ENCODE measurements at regions not wholly inside any gene's neighbourhood (a gene's known extent, or its start where the extent isn't known, plus 50 kb on each side); places are given as distances from the start of the nearest gene placed in this dataset.

- CTCF ChIA-PET (ENCODE audit: low intra/inter-chr PET ratio): no interaction called here
- no peaks in the 10 kb centered on the region for H3K36me3 ChIP-seq (ENCODE audit: control insufficient read depth, insufficient read depth, low read length)
These were observed 81.3 kb upstream of the DYNAP start for GRCh38 chr18:54509793-54510192.

GRCh38 chr18:54515149-54515548 is 75.9 kb upstream of the DYNAP start:
- in situ Hi-C loops (cut with MboI): no loop called here
- POLR2A ChIA-PET: interaction anchor here (1.3 kb wide), 1 partner anchor 34 kb away, joined by 4 read pairs; no protein-coding TSS in a partner anchor
- H3K27me3 ChIP-seq (ENCODE audit: control insufficient read depth in 2 of 2, insufficient read depth in 2 of 2, low read length in 2 of 2): no peaks in the 10 kb centered on the region
- H3K4me3 ChIP-seq: no peak overlapping the region
- ATAC-seq: no peak
- CTCF ChIA-PET (ENCODE audit: low intra/inter-chr PET ratio): no interaction called here
- H3K36me3 ChIP-seq (ENCODE audit: control insufficient read depth, insufficient read depth, low read length): no peaks in the 10 kb centered on the region
- no peaks in the 10 kb centered on the region for H3K9me3 ChIP-seq (replicated peaks; ENCODE audit: control insufficient read depth, insufficient read depth, low read depth, low read length)
- no peak overlapping the region for H3K4me2 ChIP-seq (ENCODE audit: insufficient read depth, low read length)
- no peaks in the 10 kb centered on the region for H3K9me1 ChIP-seq (ENCODE audit: control insufficient read depth, insufficient read depth, low read length)
- H3K79me2 ChIP-seq (ENCODE audit: control insufficient read depth, insufficient read depth, low read length): no peaks in the 10 kb centered on the region
- H3K4me1 ChIP-seq (replicated peaks in 1 of 2; ENCODE audit: control insufficient read depth in 2 of 2, insufficient read depth in 2 of 2, low read length in 2 of 2): no peaks in the 10 kb centered on the region
- no peak for DNase-seq (ENCODE audit: extremely low read depth in 1 of 4, low spot score in 3 of 4)
- WGBS (ENCODE audit: insufficient coverage, low coverage, missing lambda C conversion rate): 3% methylated on average over 2 of the region's 2 CpGs
- H3K27ac ChIP-seq (ENCODE audit: extremely low read depth, low read depth, low read length): no peak overlapping the region
- no peak for FAIRE-seq
- no peak overlapping the region for H2AFZ ChIP-seq (ENCODE audit: low read depth, low read length)
- TF ChIP-seq TSC22D4 (tag; IDR thresholded peaks at IDR 0.05) (no peak), ELF2 (CRISPR knock-in tag; IDR thresholded peaks at IDR 0.05) (no peak), GATAD2A (IDR thresholded peaks at IDR 0.05) (no peak), CTBP1 (IDR thresholded peaks at IDR 0.05; ENCODE audit: borderline replicate concordance) (no peak), TRIM25 (IDR thresholded peaks at IDR 0.05; ENCODE audit: borderline replicate concordance) (no peak), HNRNPUL1 (IDR thresholded peaks at IDR 0.05; ENCODE audit: low read length) (no peak), KLF16 (IDR thresholded peaks at IDR 0.05) (no peak), ZNF707 (CRISPR knock-in tag; conservative IDR thresholded peaks at IDR 0.05) (no peak), MEF2D (tag; conservative IDR thresholded peaks at IDR 0.05; ENCODE audit: low read depth) (no peak), MLLT1 (IDR thresholded peaks at IDR 0.05) (no peak), MBD1 (CRISPR knock-in tag; IDR thresholded peaks at IDR 0.05) (no peak)
- H3K9ac ChIP-seq (ENCODE audit: insufficient read depth in 1 of 2, low read depth in 2 of 2, low read length in 2 of 2): no peak overlapping the region
- no TSS peak for BruUV-seq (replicated peaks)
- no peaks in the 10 kb centered on the region for H4K20me1 ChIP-seq (replicated peaks; ENCODE audit: control insufficient read depth, insufficient read depth, low read length)
- intact Hi-C loops (cut with micrococcal nuclease): no loop called here

More at GRCh38 chr18:54509793-54510192, 81.3 kb upstream of the DYNAP start:
- H3K9ac ChIP-seq (ENCODE audit: insufficient read depth in 1 of 2, low read depth in 2 of 2, low read length in 2 of 2): no peak overlapping the region
- WGBS (ENCODE audit: insufficient coverage, low coverage, missing lambda C conversion rate): 0% methylated on average over 2 of the region's 2 CpGs
- H3K9me3 ChIP-seq (replicated peaks; ENCODE audit: control insufficient read depth, insufficient read depth, low read depth, low read length): no peaks in the 10 kb centered on the region
- no peak overlapping the region for H3K4me3 ChIP-seq
- in situ Hi-C loops (cut with MboI): no loop called here
- FAIRE-seq (no peak), ATAC-seq (no peak), DNase-seq (ENCODE audit: extremely low read depth in 1 of 4, low spot score in 3 of 4) (no peak)
- H3K4me1 ChIP-seq (replicated peaks in 1 of 2; ENCODE audit: control insufficient read depth in 2 of 2, insufficient read depth in 2 of 2, low read length in 2 of 2): no peaks in the 10 kb centered on the region
- POLR2A ChIA-PET: no interaction called here
- TF ChIP-seq ZC3H8 (IDR thresholded peaks at IDR 0.05) (no peak), ZNF316 (IDR thresholded peaks at IDR 0.05) (peak; percentile 52)
- H3K9me1 ChIP-seq (ENCODE audit: control insufficient read depth, insufficient read depth, low read length): no peaks in the 10 kb centered on the region
- no TSS peak for BruUV-seq (replicated peaks)
- H3K27ac ChIP-seq (ENCODE audit: extremely low read depth, low read depth, low read length): no peak overlapping the region
- H3K27me3 ChIP-seq (ENCODE audit: control insufficient read depth in 2 of 2, insufficient read depth in 2 of 2, low read length in 2 of 2): no peaks in the 10 kb centered on the region
- no peak overlapping the region for H3K4me2 ChIP-seq (ENCODE audit: insufficient read depth, low read length)
- H2AFZ ChIP-seq (ENCODE audit: low read depth, low read length): no peak overlapping the region
- intact Hi-C loops (cut with micrococcal nuclease): no loop called here
- no peaks in the 10 kb centered on the region for H3K79me2 ChIP-seq (ENCODE audit: control insufficient read depth, insufficient read depth, low read length)
- H4K20me1 ChIP-seq (replicated peaks; ENCODE audit: control insufficient read depth, insufficient read depth, low read length): no peaks in the 10 kb centered on the region
